ENCODE measurements at regions not wholly inside any gene's neighbourhood (a gene's known extent, or its start where the extent isn't known, plus 50 kb on each side); places are given as distances from the start of the nearest gene placed in this dataset.

DNA sequence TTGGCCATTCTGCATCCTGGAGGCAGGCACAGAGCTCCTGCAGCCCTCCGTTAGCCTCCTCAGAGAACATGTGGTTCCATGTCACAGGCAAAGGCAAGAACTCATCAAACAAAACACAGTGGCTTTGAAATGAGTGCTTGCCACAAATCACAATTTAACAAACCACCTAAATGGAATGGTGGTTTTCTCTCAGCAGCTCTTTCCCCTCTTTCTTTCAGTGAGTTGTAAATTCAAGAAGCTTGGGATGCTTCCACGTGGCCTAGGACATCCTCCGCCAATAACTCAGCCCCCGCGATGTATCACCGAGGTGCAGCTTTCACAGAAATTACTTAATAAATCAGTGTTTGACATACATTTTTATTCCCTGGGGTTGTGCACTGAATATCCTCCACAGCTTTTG is 65.4 kb upstream of the RFC3 start:
- dilution Hi-C loops (cut with HindIII; ENCODE audit: low sequenced_read_pairs, unreplicated experiment) (no loop called here), in situ Hi-C loops (cut with MboI; ENCODE audit: low sequenced_read_pairs) (no loop called here), intact Hi-C loops (cut with micrococcal nuclease) (no loop called here)
- Histone ChIP-seq H3K9me3 (ENCODE audit: control insufficient read depth, insufficient read depth, low read length) (no peaks in the 10 kb centered on the region), H3K4me3 (ENCODE audit: insufficient read depth, low read depth, low read length) (no peak overlapping the region), H3K79me1 (ENCODE audit: low read depth in 1 of 2, low read length in 2 of 2) (no peaks in the 10 kb centered on the region), H3K27me3 (ENCODE audit: control insufficient read depth, insufficient read depth, low read length) (peaks cover 10% of the 10 kb centered on the region), H3K27ac (ENCODE audit: insufficient read depth, low read length) (no peak overlapping the region), H4K91ac (ENCODE audit: insufficient read depth, low read depth, low read length) (no peak overlapping the region), H4K8ac (ENCODE audit: low read depth in 2 of 2, low read length in 2 of 2) (no peak overlapping the region), H3K9ac (ENCODE audit: low read depth, low read length) (no peak overlapping the region), H3K9me1 (ENCODE audit: insufficient read depth, low read length) (no peaks in the 10 kb centered on the region), H4K5ac (ENCODE audit: low read depth, low read length) (no peak overlapping the region), H2BK5ac (ENCODE audit: low read depth, low read length, poor library complexity, severe bottlenecking) (no peak overlapping the region), H3K4ac (ENCODE audit: low read depth, low read length) (no peak overlapping the region), H2AFZ (replicated peaks; ENCODE audit: low read length, poor library complexity) (no peak overlapping the region), H2BK20ac (ENCODE audit: low read depth, low read length) (no peak overlapping the region), H2BK15ac (ENCODE audit: low read depth, low read length) (no peak overlapping the region), H2BK120ac (ENCODE audit: low read depth, low read length) (no peak overlapping the region), H2AK5ac (ENCODE audit: low read depth, low read length) (no peak overlapping the region), H3K56ac (ENCODE audit: extremely low read depth, insufficient read depth, low read length) (no peak overlapping the region), H3K4me2 (ENCODE audit: low read depth, low read length) (no peak overlapping the region), H3K4me1 (ENCODE audit: control insufficient read depth, insufficient read depth, low read length) (no peaks in the 10 kb centered on the region), H3K23ac (ENCODE audit: low read depth, low read length) (no peak overlapping the region), H3K18ac (ENCODE audit: low read depth, low read length) (no peak overlapping the region), H3K14ac (replicated peaks; ENCODE audit: low read depth, low read length) (no peak overlapping the region), H4K20me1 (ENCODE audit: insufficient read depth, low read length) (no peaks in the 10 kb centered on the region), H2AK9ac (replicated peaks; ENCODE audit: low read depth, low read length, poor library complexity) (no peak overlapping the region), H3K36me3 (ENCODE audit: control insufficient read depth, insufficient read depth, low read length) (no peaks in the 10 kb centered on the region)
- no TSS peak for BruUV-seq (replicated peaks)
- ATAC-seq (ENCODE audit: low read depth), result no peak
- TF ChIP-seq NFE2L2 (IDR thresholded peaks at IDR 0.05; ENCODE audit: low read depth, low read length), result no peak
- TF ChIP-seq, protein P1, sequence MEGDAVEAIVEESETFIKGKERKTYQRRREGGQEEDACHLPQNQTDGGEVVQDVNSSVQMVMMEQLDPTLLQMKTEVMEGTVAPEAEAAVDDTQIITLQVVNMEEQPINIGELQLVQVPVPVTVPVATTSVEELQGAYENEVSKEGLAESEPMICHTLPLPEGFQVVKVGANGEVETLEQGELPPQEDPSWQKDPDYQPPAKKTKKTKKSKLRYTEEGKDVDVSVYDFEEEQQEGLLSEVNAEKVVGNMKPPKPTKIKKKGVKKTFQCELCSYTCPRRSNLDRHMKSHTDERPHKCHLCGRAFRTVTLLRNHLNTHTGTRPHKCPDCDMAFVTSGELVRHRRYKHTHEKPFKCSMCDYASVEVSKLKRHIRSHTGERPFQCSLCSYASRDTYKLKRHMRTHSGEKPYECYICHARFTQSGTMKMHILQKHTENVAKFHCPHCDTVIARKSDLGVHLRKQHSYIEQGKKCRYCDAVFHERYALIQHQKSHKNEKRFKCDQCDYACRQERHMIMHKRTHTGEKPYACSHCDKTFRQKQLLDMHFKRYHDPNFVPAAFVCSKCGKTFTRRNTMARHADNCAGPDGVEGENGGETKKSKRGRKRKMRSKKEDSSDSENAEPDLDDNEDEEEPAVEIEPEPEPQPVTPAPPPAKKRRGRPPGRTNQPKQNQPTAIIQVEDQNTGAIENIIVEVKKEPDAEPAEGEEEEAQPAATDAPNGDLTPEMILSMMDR (conservative IDR thresholded peaks at IDR 0.05; ENCODE audit: low read depth, low read length), result no peak
- no peak for TF ChIP-seq CHD1 (IDR thresholded peaks at IDR 0.05; ENCODE audit: low read depth, low read length)
- TF ChIP-seq MXI1 (IDR thresholded peaks at IDR 0.05; ENCODE audit: borderline replicate concordance, low read depth, low read length), result no peak
- no peak for TF ChIP-seq RCOR1 (IDR thresholded peaks at IDR 0.05; ENCODE audit: insufficient replicate concordance, low read length)
- TF ChIP-seq RFX5 (IDR thresholded peaks at IDR 0.05; ENCODE audit: low read depth, low read length), result no peak
- TF ChIP-seq, protein P2, sequence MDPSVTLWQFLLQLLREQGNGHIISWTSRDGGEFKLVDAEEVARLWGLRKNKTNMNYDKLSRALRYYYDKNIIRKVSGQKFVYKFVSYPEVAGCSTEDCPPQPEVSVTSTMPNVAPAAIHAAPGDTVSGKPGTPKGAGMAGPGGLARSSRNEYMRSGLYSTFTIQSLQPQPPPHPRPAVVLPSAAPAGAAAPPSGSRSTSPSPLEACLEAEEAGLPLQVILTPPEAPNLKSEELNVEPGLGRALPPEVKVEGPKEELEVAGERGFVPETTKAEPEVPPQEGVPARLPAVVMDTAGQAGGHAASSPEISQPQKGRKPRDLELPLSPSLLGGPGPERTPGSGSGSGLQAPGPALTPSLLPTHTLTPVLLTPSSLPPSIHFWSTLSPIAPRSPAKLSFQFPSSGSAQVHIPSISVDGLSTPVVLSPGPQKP (IDR thresholded peaks at IDR 0.05; ENCODE audit: borderline replicate concordance, low read depth, low read length), result no peak
- TF ChIP-seq BHLHE40 (IDR thresholded peaks at IDR 0.05; ENCODE audit: low read depth, low read length), result no peak
- TF ChIP-seq MAZ (IDR thresholded peaks at IDR 0.05; ENCODE audit: borderline replicate concordance, low read depth, low read length), result no peak
- no peak for TF ChIP-seq RAD21 (IDR thresholded peaks at IDR 0.05; ENCODE audit: low read length)
- TF ChIP-seq, protein P3, sequence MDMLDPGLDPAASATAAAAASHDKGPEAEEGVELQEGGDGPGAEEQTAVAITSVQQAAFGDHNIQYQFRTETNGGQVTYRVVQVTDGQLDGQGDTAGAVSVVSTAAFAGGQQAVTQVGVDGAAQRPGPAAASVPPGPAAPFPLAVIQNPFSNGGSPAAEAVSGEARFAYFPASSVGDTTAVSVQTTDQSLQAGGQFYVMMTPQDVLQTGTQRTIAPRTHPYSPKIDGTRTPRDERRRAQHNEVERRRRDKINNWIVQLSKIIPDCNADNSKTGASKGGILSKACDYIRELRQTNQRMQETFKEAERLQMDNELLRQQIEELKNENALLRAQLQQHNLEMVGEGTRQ (IDR thresholded peaks at IDR 0.05; ENCODE audit: low read depth, low read length), result no peak
- TF ChIP-seq FOS (IDR thresholded peaks at IDR 0.05; ENCODE audit: low read depth, low read length), result no peak
- no peak for TF ChIP-seq MAFK (IDR thresholded peaks at IDR 0.05; ENCODE audit: low read depth, low read length)
- TF ChIP-seq CEBPB (IDR thresholded peaks at IDR 0.05; ENCODE audit: low read depth, low read length), result no peak
- no CpG with 5 or more reads among the region's 6 CpGs for WGBS, 2 experiments (ENCODE audit: extremely low coverage in 2 of 2, insufficient read length in 1 of 2)
- POLR2A ChIA-PET (ENCODE audit: unreplicated experiment), result no interaction called here
- DNase-seq, result no peak
- CTCF ChIA-PET, result no interaction called here

Measured in IMR-90 (cell line).